Activated CD8-positive, alpha-beta T cell treated with anti-CD3 and anti-CD28 coated beads for 36 hours (primary cell): ENCODE measurements at regions not wholly inside any gene's neighbourhood (a gene's known extent, or its start where the extent isn't known, plus 50 kb on each side); places are given as distances from the start of the nearest gene placed in this dataset.

ENCODE experiments used
- ATAC-seq: fragments of 200-7000 bp; cut with Tn5 transposase; one replicate; pipeline ENCODE4 v1.10.0; 2021; ENCODE audit warnings: mild to moderate bottlenecking, moderate library complexity
- CTCF ChIA-PET: fragments of 350-600 bp; sonication (Branson Sonifier 250); formaldehyde crosslinking; loops from one replicate; lab custom pipeline; 2021; ENCODE audit warnings: antibody characterized with exemption; lab: Charles Lee
- POLR2A ChIA-PET: fragments of 350-600 bp; sonication (Branson Sonifier 250); formaldehyde crosslinking; loops from one replicate; lab custom pipeline; 2021; ENCODE audit warnings: antibody characterized with exemption; lab: Charles Lee
- DNase-seq: peaks from one replicate; pipeline ENCODE4 v3.0.0-alpha.2; 2020
- H3K27ac Mint-ChIP-seq: one replicate; pipeline ENCODE4 v1.8.0; 2021; ENCODE audit warnings: mild to moderate bottlenecking, mixed read lengths
- H3K27me3 Mint-ChIP-seq: one replicate; pipeline ENCODE4 v1.8.0; 2021; ENCODE audit warnings: mixed read lengths
- H3K36me3 Mint-ChIP-seq: one replicate; pipeline ENCODE4 v1.8.0; 2021; ENCODE audit warnings: low read depth, mixed read lengths
- H3K4me1 Mint-ChIP-seq: one replicate; pipeline ENCODE4 v1.8.0; 2021; ENCODE audit warnings: low read depth, mixed read lengths
- H3K4me3 Mint-ChIP-seq: one replicate; pipeline ENCODE4 v1.8.0; 2021; ENCODE audit warnings: mild to moderate bottlenecking, moderate library complexity, mixed read lengths
- H3K9me3 Mint-ChIP-seq: one replicate; pipeline ENCODE4 v1.8.0; 2021; ENCODE audit warnings: mixed read lengths
- intact Hi-C: fragments of 100-400 bp; cut with micrococcal nuclease; formaldehyde crosslinking; loops from one replicate; pipeline ENCODE4 v1.10.0; 2022
- TF ChIP-seq, protein P1 (sequence below): fragments of 200-600 bp; IDR thresholded peaks from one replicate; pipeline ENCODE4 v1.8.0; 2022; ENCODE audit warnings: antibody characterized with exemption, mild to moderate bottlenecking

GRCh38 chr18:28287146-28287545, 110.2 kb upstream of the CDH2 start:
- peaks cover 4% of the 10 kb centered on the region for H3K9me3 Mint-ChIP-seq
- H3K36me3 Mint-ChIP-seq: no peaks in the 10 kb centered on the region
- DNase-seq: no peak
- intact Hi-C loops: no loop called here
- H3K4me3 Mint-ChIP-seq: no peak overlapping the region
- H3K4me1 Mint-ChIP-seq: no peaks in the 10 kb centered on the region
- TF ChIP-seq, protein P1, sequence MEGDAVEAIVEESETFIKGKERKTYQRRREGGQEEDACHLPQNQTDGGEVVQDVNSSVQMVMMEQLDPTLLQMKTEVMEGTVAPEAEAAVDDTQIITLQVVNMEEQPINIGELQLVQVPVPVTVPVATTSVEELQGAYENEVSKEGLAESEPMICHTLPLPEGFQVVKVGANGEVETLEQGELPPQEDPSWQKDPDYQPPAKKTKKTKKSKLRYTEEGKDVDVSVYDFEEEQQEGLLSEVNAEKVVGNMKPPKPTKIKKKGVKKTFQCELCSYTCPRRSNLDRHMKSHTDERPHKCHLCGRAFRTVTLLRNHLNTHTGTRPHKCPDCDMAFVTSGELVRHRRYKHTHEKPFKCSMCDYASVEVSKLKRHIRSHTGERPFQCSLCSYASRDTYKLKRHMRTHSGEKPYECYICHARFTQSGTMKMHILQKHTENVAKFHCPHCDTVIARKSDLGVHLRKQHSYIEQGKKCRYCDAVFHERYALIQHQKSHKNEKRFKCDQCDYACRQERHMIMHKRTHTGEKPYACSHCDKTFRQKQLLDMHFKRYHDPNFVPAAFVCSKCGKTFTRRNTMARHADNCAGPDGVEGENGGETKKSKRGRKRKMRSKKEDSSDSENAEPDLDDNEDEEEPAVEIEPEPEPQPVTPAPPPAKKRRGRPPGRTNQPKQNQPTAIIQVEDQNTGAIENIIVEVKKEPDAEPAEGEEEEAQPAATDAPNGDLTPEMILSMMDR: no peak
- no peak overlapping the region for H3K27ac Mint-ChIP-seq
- no peaks in the 10 kb centered on the region for H3K27me3 Mint-ChIP-seq
- POLR2A ChIA-PET: no interaction called here
- no peak for ATAC-seq
- CTCF ChIA-PET: no interaction called here

DNA sequence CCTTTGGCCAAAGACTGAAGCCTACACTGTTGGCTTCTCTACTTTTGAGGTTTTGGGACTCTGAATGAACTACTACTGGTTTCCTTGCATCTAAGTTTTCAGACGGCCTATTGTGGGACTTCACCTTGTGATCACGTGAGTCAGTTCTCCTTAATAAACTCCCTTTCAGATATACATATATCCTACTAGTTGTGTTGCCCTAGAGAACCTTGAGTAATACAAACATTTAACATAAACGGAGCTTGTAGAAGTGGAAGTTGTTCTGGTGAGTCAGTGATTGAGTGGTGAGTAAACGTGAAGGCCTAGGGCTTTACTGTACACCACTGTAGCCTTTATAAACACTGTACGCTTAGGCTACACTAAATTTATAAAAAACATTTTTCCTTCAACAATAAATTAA, 107.2 kb upstream of the CDH2 start:
- CTCF ChIA-PET: no interaction called here
- no peaks in the 10 kb centered on the region for H3K36me3 Mint-ChIP-seq
- H3K27me3 Mint-ChIP-seq: no peaks in the 10 kb centered on the region
- intact Hi-C loops: no loop called here
- H3K27ac Mint-ChIP-seq: no peak overlapping the region
- POLR2A ChIA-PET: no interaction called here
- H3K4me3 Mint-ChIP-seq: no peak overlapping the region
- DNase-seq (no peak), ATAC-seq (no peak)
- H3K4me1 Mint-ChIP-seq: no peaks in the 10 kb centered on the region
- TF ChIP-seq, protein P1: no peak
- H3K9me3 Mint-ChIP-seq: peaks cover 3% of the 10 kb centered on the region

DNA sequence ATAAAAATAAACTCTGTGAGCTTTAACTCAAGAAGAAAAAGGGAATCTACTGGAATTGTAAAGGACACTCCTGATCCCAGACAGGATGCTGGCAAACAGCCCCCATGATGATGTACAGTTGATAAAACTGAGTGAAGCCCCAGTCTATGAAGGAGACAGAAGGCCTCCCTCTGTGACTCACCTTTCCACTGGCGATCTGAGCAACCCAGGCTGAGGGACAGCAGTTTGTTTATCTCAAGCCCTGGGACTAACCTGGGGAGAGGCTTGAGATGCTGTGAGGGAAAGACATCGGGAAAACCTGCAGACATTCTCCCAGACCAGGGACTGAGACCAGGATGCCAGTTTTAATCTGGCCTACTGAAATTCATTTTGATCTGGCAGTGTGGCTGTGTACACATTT, 104.5 kb upstream of the CDH2 start:
- no peak overlapping the region for H3K27ac Mint-ChIP-seq
- DNase-seq (no peak), ATAC-seq (no peak)
- ChIA-PET POLR2A (no interaction called here), CTCF (no interaction called here)
- H3K27me3 Mint-ChIP-seq: no peaks in the 10 kb centered on the region
- H3K4me1 Mint-ChIP-seq: no peaks in the 10 kb centered on the region
- TF ChIP-seq, protein P1: no peak
- H3K9me3 Mint-ChIP-seq: peaks cover 3% of the 10 kb centered on the region
- intact Hi-C loops: no loop called here
- no peak overlapping the region for H3K4me3 Mint-ChIP-seq
- no peaks in the 10 kb centered on the region for H3K36me3 Mint-ChIP-seq

- POLR2A ChIA-PET: no interaction called here
- no peaks in the 10 kb centered on the region for H3K27me3 Mint-ChIP-seq
- no peak for DNase-seq
- TF ChIP-seq, protein P1: no peak
- H3K4me1 Mint-ChIP-seq: no peaks in the 10 kb centered on the region
- CTCF ChIA-PET: no interaction called here
- ATAC-seq: no peak
- H3K27ac Mint-ChIP-seq: no peak overlapping the region
- intact Hi-C loops: no loop called here
- no peak overlapping the region for H3K4me3 Mint-ChIP-seq
- no peaks in the 10 kb centered on the region for H3K36me3 Mint-ChIP-seq
- H3K9me3 Mint-ChIP-seq: peaks cover 6% of the 10 kb centered on the region
Observed at GRCh38 chr18:28269750-28270149, 92.8 kb upstream of the CDH2 start.

DNA sequence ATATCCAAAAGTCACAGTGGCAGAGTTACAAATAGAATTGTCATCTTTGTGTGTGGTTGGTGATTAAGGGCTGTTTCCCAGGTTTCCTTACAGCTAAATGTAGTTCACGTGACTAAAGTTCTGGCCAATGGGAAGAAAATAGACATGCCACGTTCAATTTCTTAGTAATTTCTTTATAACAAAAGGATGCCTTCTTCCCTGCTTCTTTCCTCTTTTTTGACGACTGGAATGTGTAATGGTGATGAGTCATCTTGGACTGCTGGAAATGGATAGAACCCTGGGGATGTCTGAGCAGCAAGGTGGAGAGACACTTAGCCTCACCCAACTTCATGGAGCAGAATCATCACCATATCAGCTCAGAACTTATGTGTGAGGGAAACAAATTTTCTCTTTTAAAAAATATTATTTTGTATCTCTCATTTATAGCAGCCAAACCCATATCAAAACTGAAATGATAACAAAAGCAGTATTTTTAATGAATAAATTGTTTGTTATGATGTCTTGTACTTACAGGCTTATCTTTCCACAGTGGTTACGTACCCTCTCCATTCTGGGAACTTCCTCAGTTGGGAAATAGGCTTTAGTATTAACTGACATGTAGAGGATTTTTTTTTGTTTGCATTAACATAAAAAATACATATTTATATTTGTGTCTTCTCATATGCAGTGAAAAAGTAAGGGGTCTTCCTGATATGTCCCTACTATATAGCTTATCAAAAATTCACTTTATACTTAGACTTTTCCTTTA, 91.1 kb upstream of the CDH2 start:
- ChIA-PET CTCF (no interaction called here), POLR2A (no interaction called here)
- no peak for DNase-seq
- H3K36me3 Mint-ChIP-seq: no peaks in the 10 kb centered on the region
- no peaks in the 10 kb centered on the region for H3K27me3 Mint-ChIP-seq
- H3K27ac Mint-ChIP-seq: no peak overlapping the region
- TF ChIP-seq, protein P1: no peak
- peaks cover 8% of the 10 kb centered on the region for H3K9me3 Mint-ChIP-seq
- H3K4me1 Mint-ChIP-seq: no peaks in the 10 kb centered on the region
- intact Hi-C loops: no loop called here
- H3K4me3 Mint-ChIP-seq: no peak overlapping the region
- ATAC-seq: no peak
